ENCODE measurements at regions not wholly inside any gene's neighbourhood (a gene's known extent, or its start where the extent isn't known, plus 50 kb on each side); places are given as distances from the start of the nearest gene placed in this dataset.

GRCh38 chr6:18579869-18580268 is 192.7 kb downstream of the RNF144B start:
- Histone ChIP-seq H3K79me2 (ENCODE audit: insufficient read depth, low read length) (no peaks in the 10 kb centered on the region), H3K27me3 (ENCODE audit: insufficient read depth, low read length, poor library complexity) (peaks cover 4% of the 10 kb centered on the region), H3K4me2 (ENCODE audit: insufficient read depth, low read length) (no peak overlapping the region), H3K4me3 (ENCODE audit: low read depth in 1 of 2, low read length in 2 of 2) (no peak overlapping the region), H3K4me1 (ENCODE audit: insufficient read depth, low read length) (no peaks in the 10 kb centered on the region), H4K20me1 (ENCODE audit: insufficient read depth, low read length) (no peaks in the 10 kb centered on the region), H2AFZ (ENCODE audit: low read depth, low read length) (no peak overlapping the region), H3K27ac (ENCODE audit: low read length) (no peak overlapping the region), H3K9me3 (ENCODE audit: insufficient read depth, low read length, severe bottlenecking) (no peaks in the 10 kb centered on the region), H3K9ac (ENCODE audit: low read depth, low read length) (no peak overlapping the region), H3K36me3 (ENCODE audit: insufficient read depth, low read length) (no peaks in the 10 kb centered on the region)
- no peak for TF ChIP-seq CTCF (IDR thresholded peaks at IDR 0.05; ENCODE audit: borderline replicate concordance, extremely low read depth, low read length, poor library complexity, severe bottlenecking)
- TF ChIP-seq EZH2 (IDR thresholded peaks at IDR 0.05; ENCODE audit: borderline replicate concordance, low read depth, low read length, severe bottlenecking) = no peak
- DNase-seq = no peak
- ATAC-seq (ENCODE audit: insufficient read depth, low read depth) = no peak

- no peak for TF ChIP-seq EZH2 (IDR thresholded peaks at IDR 0.05; ENCODE audit: borderline replicate concordance, low read depth, low read length, severe bottlenecking)
- TF ChIP-seq CTCF (IDR thresholded peaks at IDR 0.05; ENCODE audit: borderline replicate concordance, extremely low read depth, low read length, poor library complexity, severe bottlenecking) = no peak
- Histone ChIP-seq H3K4me3 (ENCODE audit: low read depth in 1 of 2, low read length in 2 of 2) (no peak overlapping the region), H2AFZ (ENCODE audit: low read depth, low read length) (no peak overlapping the region), H3K4me1 (ENCODE audit: insufficient read depth, low read length) (no peaks in the 10 kb centered on the region), H3K27ac (ENCODE audit: low read length) (no peak overlapping the region), H3K4me2 (ENCODE audit: insufficient read depth, low read length) (no peak overlapping the region), H3K9ac (ENCODE audit: low read depth, low read length) (no peak overlapping the region), H4K20me1 (ENCODE audit: insufficient read depth, low read length) (no peaks in the 10 kb centered on the region), H3K27me3 (ENCODE audit: insufficient read depth, low read length, poor library complexity) (peaks cover 4% of the 10 kb centered on the region), H3K9me3 (ENCODE audit: insufficient read depth, low read length, severe bottlenecking) (no peaks in the 10 kb centered on the region), H3K79me2 (ENCODE audit: insufficient read depth, low read length) (no peaks in the 10 kb centered on the region), H3K36me3 (ENCODE audit: insufficient read depth, low read length) (no peaks in the 10 kb centered on the region)
- no peak for ATAC-seq (ENCODE audit: insufficient read depth, low read depth)
- DNase-seq = no peak
Measured at GRCh38 chr6:18584372-18584771, 197.2 kb downstream of the RNF144B start.

GRCh38 chr6:18585032-18585573 is 198.0 kb downstream of the RNF144B start:
- ATAC-seq (ENCODE audit: insufficient read depth, low read depth) (no peak), DNase-seq (no peak)
- no peak overlapping the region for H3K4me3 ChIP-seq (ENCODE audit: low read depth in 1 of 2, low read length in 2 of 2)
- H3K79me2 ChIP-seq (ENCODE audit: insufficient read depth, low read length) = no peaks in the 10 kb centered on the region
- no peak overlapping the region for H2AFZ ChIP-seq (ENCODE audit: low read depth, low read length)
- peaks cover 4% of the 10 kb centered on the region for H3K27me3 ChIP-seq (ENCODE audit: insufficient read depth, low read length, poor library complexity)
- TF ChIP-seq CTCF (IDR thresholded peaks at IDR 0.05; ENCODE audit: borderline replicate concordance, extremely low read depth, low read length, poor library complexity, severe bottlenecking) (no peak), EZH2 (IDR thresholded peaks at IDR 0.05; ENCODE audit: borderline replicate concordance, low read depth, low read length, severe bottlenecking) (no peak)
- no peak overlapping the region for H3K4me2 ChIP-seq (ENCODE audit: insufficient read depth, low read length)
- H4K20me1 ChIP-seq (ENCODE audit: insufficient read depth, low read length) = no peaks in the 10 kb centered on the region
- H3K27ac ChIP-seq (ENCODE audit: low read length) = no peak overlapping the region
- H3K4me1 ChIP-seq (ENCODE audit: insufficient read depth, low read length) = no peaks in the 10 kb centered on the region
- H3K36me3 ChIP-seq (ENCODE audit: insufficient read depth, low read length) = no peaks in the 10 kb centered on the region
- no peaks in the 10 kb centered on the region for H3K9me3 ChIP-seq (ENCODE audit: insufficient read depth, low read length, severe bottlenecking)
- no peak overlapping the region for H3K9ac ChIP-seq (ENCODE audit: low read depth, low read length)

GRCh38 chr6:18586133-18586532 is 199.0 kb downstream of the RNF144B start:
- H3K9me3 ChIP-seq (ENCODE audit: insufficient read depth, low read length, severe bottlenecking) = no peaks in the 10 kb centered on the region
- H3K4me1 ChIP-seq (ENCODE audit: insufficient read depth, low read length) = no peaks in the 10 kb centered on the region
- ATAC-seq (ENCODE audit: insufficient read depth, low read depth) = no peak
- TF ChIP-seq EZH2 (IDR thresholded peaks at IDR 0.05; ENCODE audit: borderline replicate concordance, low read depth, low read length, severe bottlenecking) = no peak
- no peak for TF ChIP-seq CTCF (IDR thresholded peaks at IDR 0.05; ENCODE audit: borderline replicate concordance, extremely low read depth, low read length, poor library complexity, severe bottlenecking)
- H3K36me3 ChIP-seq (ENCODE audit: insufficient read depth, low read length) = no peaks in the 10 kb centered on the region
- H4K20me1 ChIP-seq (ENCODE audit: insufficient read depth, low read length) = no peaks in the 10 kb centered on the region
- DNase-seq = no peak
- no peak overlapping the region for H2AFZ ChIP-seq (ENCODE audit: low read depth, low read length)
- H3K9ac ChIP-seq (ENCODE audit: low read depth, low read length) = no peak overlapping the region
- no peaks in the 10 kb centered on the region for H3K27me3 ChIP-seq (ENCODE audit: insufficient read depth, low read length, poor library complexity)
- no peak overlapping the region for H3K4me3 ChIP-seq (ENCODE audit: low read depth in 1 of 2, low read length in 2 of 2)
- H3K27ac ChIP-seq (ENCODE audit: low read length) = no peak overlapping the region
- no peak overlapping the region for H3K4me2 ChIP-seq (ENCODE audit: insufficient read depth, low read length)
- no peaks in the 10 kb centered on the region for H3K79me2 ChIP-seq (ENCODE audit: insufficient read depth, low read length)
